ENCODE measurements at regions not wholly inside any gene's neighbourhood (a gene's known extent, or its start where the extent isn't known, plus 50 kb on each side); places are given as distances from the start of the nearest gene placed in this dataset.
"Not testable (repeated sequence)": the region's sequence is repeated elsewhere in the genome, so short reads cannot be mapped to it uniquely, and the experiment has no call there.

- DNase-seq (no peak), ATAC-seq (ENCODE audit: poor library complexity) (no peak)
- intact Hi-C loops (cut with DNase I) = no loop called here
Observed at GRCh38 chr14:38409071-38409705, 153.3 kb upstream of the CLEC14A start.

- DNase-seq (no peak), ATAC-seq (ENCODE audit: poor library complexity) (peak; percentile 59)
- intact Hi-C loops (cut with DNase I) = no loop called here
Observed at GRCh38 chr14:38405851-38406635, 150.2 kb upstream of the CLEC14A start.

GRCh38 chr14:38404616-38405015 is 148.7 kb upstream of the CLEC14A start:
- intact Hi-C loops (cut with DNase I) = no loop called here

GRCh38 chr14:38404100-38404541 is 148.2 kb upstream of the CLEC14A start:
- intact Hi-C loops (cut with DNase I) = no loop called here
- ATAC-seq (ENCODE audit: poor library complexity) = no peak
- DNase-seq = no peak

More at GRCh38 chr14:38404616-38405015, 148.7 kb upstream of the CLEC14A start:
- DNase-seq (no peak), ATAC-seq (ENCODE audit: poor library complexity) (no peak)

GRCh38 chr14:38400751-38401150 is 144.9 kb upstream of the CLEC14A start:
- intact Hi-C loops (cut with DNase I) = no loop called here
- no peak for ATAC-seq (ENCODE audit: poor library complexity)
- no peak for DNase-seq

- DNase-seq = no peak
- intact Hi-C loops (cut with DNase I) = no loop called here
- ATAC-seq (ENCODE audit: poor library complexity) = no peak
Observed at GRCh38 chr14:38399652-38400051, 143.8 kb upstream of the CLEC14A start.

- no peak for ATAC-seq (ENCODE audit: poor library complexity)
- intact Hi-C loops (cut with DNase I) = no loop called here
- no peak for DNase-seq
Observed at GRCh38 chr14:38394767-38395166, 138.9 kb upstream of the CLEC14A start.

GRCh38 chr14:38394064-38394463 is 138.2 kb upstream of the CLEC14A start:
- DNase-seq (no peak), ATAC-seq (ENCODE audit: poor library complexity) (no peak)
- intact Hi-C loops (cut with DNase I) = no loop called here

- intact Hi-C loops (cut with DNase I) = no loop called here
- no peak for DNase-seq
- ATAC-seq (ENCODE audit: poor library complexity) = no peak
Observed at GRCh38 chr14:38391334-38391733, 135.4 kb upstream of the CLEC14A start.

GRCh38 chr14:38389681-38390080 is 133.8 kb upstream of the CLEC14A start:
- intact Hi-C loops (cut with DNase I) = no loop called here
- no peak for DNase-seq
- no peak for ATAC-seq (ENCODE audit: poor library complexity)

GRCh38 chr14:38387821-38388220 is 131.9 kb upstream of the CLEC14A start:
- no peak for ATAC-seq (ENCODE audit: poor library complexity)
- no peak for DNase-seq
- intact Hi-C loops (cut with DNase I) = no loop called here

GRCh38 chr14:38385836-38386235 is 129.9 kb upstream of the CLEC14A start:
- DNase-seq = no peak
- no peak for ATAC-seq (ENCODE audit: poor library complexity)
- intact Hi-C loops (cut with DNase I) = no loop called here

- intact Hi-C loops (cut with DNase I) = no loop called here
- no peak for DNase-seq
- ATAC-seq (ENCODE audit: poor library complexity) = no peak
Observed at GRCh38 chr14:38385343-38385742, 129.4 kb upstream of the CLEC14A start.

GRCh38 chr14:38384741-38385140 is 128.8 kb upstream of the CLEC14A start:
- intact Hi-C loops (cut with DNase I) = no loop called here
- DNase-seq (no peak), ATAC-seq (ENCODE audit: poor library complexity) (no peak)

GRCh38 chr14:38367922-38368321 is 112.0 kb upstream of the CLEC14A start:
- intact Hi-C loops (cut with DNase I) = loop anchor here (10.0 kb wide), 1 partner anchor 113 kb away; the partner anchor contains the start of gene CLEC14A
- no peak for DNase-seq

GRCh38 chr14:38366374-38366773 is 110.5 kb upstream of the CLEC14A start:
- intact Hi-C loops (cut with DNase I) = loop anchor here (10.0 kb wide), 1 partner anchor 112 kb away; the partner anchor contains the start of gene CLEC14A
- ATAC-seq (ENCODE audit: poor library complexity) (no peak), DNase-seq (no peak)

More at GRCh38 chr14:38367922-38368321, 112.0 kb upstream of the CLEC14A start:
- no peak for ATAC-seq (ENCODE audit: poor library complexity)

GRCh38 chr14:38363217-38363616 is 107.3 kb upstream of the CLEC14A start:
- intact Hi-C loops (cut with DNase I) = loop anchor here (10.0 kb wide), 1 partner anchor 108 kb away; the partner anchor contains the start of gene CLEC14A

GRCh38 chr14:38357557-38357956 is 101.7 kb upstream of the CLEC14A start:
- intact Hi-C loops (cut with DNase I) = no loop called here
- DNase-seq (no peak), ATAC-seq (ENCODE audit: poor library complexity) (peak; percentile 68)

More at GRCh38 chr14:38363217-38363616, 107.3 kb upstream of the CLEC14A start:
- no peak for ATAC-seq (ENCODE audit: poor library complexity)
- no peak for DNase-seq

- DNase-seq; ATAC-seq (ENCODE audit: poor library complexity); intact Hi-C loops (cut with DNase I): not testable (repeated sequence)
Observed at GRCh38 chr14:38355473-38355872, 99.6 kb upstream of the CLEC14A start.

- no peak for ATAC-seq (ENCODE audit: poor library complexity)
- intact Hi-C loops (cut with DNase I) = no loop called here
- DNase-seq = no peak
Observed at GRCh38 chr14:38350102-38350501, 94.2 kb upstream of the CLEC14A start.
